Kidney (tissue), 13 donors: ENCODE measurements at regions not wholly inside any gene's neighbourhood (a gene's known extent, or its start where the extent isn't known, plus 50 kb on each side); places are given as distances from the start of the nearest gene placed in this dataset.

Experiments
- DNase-seq, 5 donors: peaks; one replicate each; pipeline ENCODE4 v3.0.0-alpha.2; 2013 to 2020
- FAIRE-seq: peaks from 2 replicates; lab custom pipeline; 2012; peaks lifted over from hg19 to GRCh38; lab: Jason Lieb, UNC
- H3K27ac ChIP-seq, 2 donors: one replicate each; pipeline ENCODE4 v1.7.0; 2013; ENCODE audit warnings: low read depth in 2 of 2, low read length in 2 of 2, inconsistent platforms in 1 of 2
- H3K27me3 ChIP-seq: one replicate; pipeline ENCODE4 v1.7.1; 2013; ENCODE audit warnings: low read length, inconsistent platforms; ENCODE audit not compliant: control insufficient read depth, insufficient read depth
- H3K36me3 ChIP-seq, 3 donors: one replicate each; pipeline versions ENCODE4 v1.7.0 to v1.7.1; 2013; ENCODE audit warnings: low read length in 3 of 3, control low read depth in 1 of 3, inconsistent platforms in 1 of 3; ENCODE audit not compliant: insufficient read depth in 3 of 3, control insufficient read depth in 2 of 3
- H3K4me1 ChIP-seq, 3 donors: one replicate each; pipeline versions ENCODE4 v1.7.0 to v1.7.1; 2013; ENCODE audit warnings: low read length in 3 of 3, inconsistent platforms in 1 of 3, low read depth in 1 of 3; ENCODE audit not compliant: control insufficient read depth in 2 of 3, insufficient read depth in 2 of 3
- H3K4me3 ChIP-seq, 3 donors: one replicate each; pipeline versions ENCODE4 v1.7.0 to v1.8.1; 2013; ENCODE audit warnings: low read length in 3 of 3, control low read depth in 1 of 3, inconsistent platforms in 1 of 3
- H3K9ac ChIP-seq, 3 donors: one replicate each; pipeline versions ENCODE4 v1.7.0 to v1.7.1; 2013; ENCODE audit warnings: low read length in 3 of 3, control low read depth in 1 of 3, inconsistent platforms in 1 of 3
- H3K9me3 ChIP-seq, 3 donors: one replicate each; pipeline versions ENCODE4 v1.7.0 to v1.7.1; 2013; ENCODE audit warnings: low read length in 3 of 3, control low read depth in 1 of 3, inconsistent platforms in 1 of 3; ENCODE audit not compliant: control insufficient read depth in 2 of 3, insufficient read depth in 1 of 3
- CTCF ChIP-seq: IDR thresholded peaks from 3 replicates; pipeline ENCODE4 v1.5.1; 2012; ENCODE audit warnings: mild to moderate bottlenecking, moderate library complexity, borderline replicate concordance; ENCODE audit not compliant: insufficient read depth; ENCODE audit errors: extremely low read depth
- intact Hi-C: fragments of 100-400 bp; cut with DNase I; formaldehyde crosslinking; loops from one replicate; pipeline ENCODE4 v1.11.1; 2022
- donor health status: control.
- donor health status: control.
- donor health status: control.
- donor health status: control.
- donor health status: control.
- donor health status: DM: yes; HTN: yes; CAD: no.
- donor health status: Normal renal cell carcinoma (clear cell type).

- no peak for TF ChIP-seq CTCF
- intact Hi-C loops = no loop called here
- no peaks in the 10 kb centered on the region for H3K9me3 ChIP-seq
- no peak overlapping the region for H3K4me3 ChIP-seq
- H3K4me1 ChIP-seq = no peaks in the 10 kb centered on the region
- H3K9ac ChIP-seq = no peak overlapping the region
- no peak overlapping the region for H3K27ac ChIP-seq
- no peaks in the 10 kb centered on the region for H3K27me3 ChIP-seq
- DNase-seq (no peak), FAIRE-seq (no peak)
- no peaks in the 10 kb centered on the region for H3K36me3 ChIP-seq
Observed at GRCh38 chr5:87054821-87055220, 212.9 kb upstream of the RASA1 start.

GRCh38 chr5:87061046-87061445, 206.6 kb upstream of the RASA1 start:
- Histone ChIP-seq H3K36me3 (no peaks in the 10 kb centered on the region), H3K27ac (no peak overlapping the region), H3K9ac (no peak overlapping the region), H3K27me3 (no peaks in the 10 kb centered on the region), H3K9me3 (no peaks in the 10 kb centered on the region), H3K4me1 (no peaks in the 10 kb centered on the region), H3K4me3 (no peak overlapping the region)
- no peak for DNase-seq
- intact Hi-C loops = no loop called here
- TF ChIP-seq CTCF = no peak
- no peak for FAIRE-seq

GRCh38 chr5:87069311-87069710, 198.4 kb upstream of the RASA1 start:
- Histone ChIP-seq H3K36me3 (no peaks in the 10 kb centered on the region), H3K27ac (no peak overlapping the region), H3K27me3 (no peaks in the 10 kb centered on the region), H3K4me1 (no peaks in the 10 kb centered on the region), H3K4me3 (no peak overlapping the region), H3K9me3 (no peaks in the 10 kb centered on the region), H3K9ac (no peak overlapping the region)
- FAIRE-seq (no peak), DNase-seq (no peak)
- intact Hi-C loops = no loop called here
- no peak for TF ChIP-seq CTCF

- Histone ChIP-seq H3K9ac (no peak overlapping the region), H3K27me3 (no peaks in the 10 kb centered on the region), H3K4me3 (no peak overlapping the region), H3K36me3 (no peaks in the 10 kb centered on the region), H3K27ac (no peak overlapping the region), H3K4me1 (no peaks in the 10 kb centered on the region), H3K9me3 (no peaks in the 10 kb centered on the region)
- DNase-seq (peak in 2 of 5 donors; percentile 14 to 32), FAIRE-seq (no peak)
- TF ChIP-seq CTCF = no peak
- intact Hi-C loops = no loop called here
Observed at GRCh38 chr5:87069974-87070608, 197.6 kb upstream of the RASA1 start.
